Inferior parietal cortex (tissue), 1 donor: ENCODE measurements at regions not wholly inside any gene's neighbourhood (a gene's known extent, or its start where the extent isn't known, plus 50 kb on each side); places are given as distances from the start of the nearest gene placed in this dataset.
A peak's percentile ranks its signal among the peaks of the same experiment; 100 is the strongest.
"Not testable (repeated sequence)": the region's sequence is repeated elsewhere in the genome, so short reads cannot be mapped to it uniquely, and the experiment has no call there.

Experiments
- DNase-seq: peaks from one replicate; pipeline ENCODE4 v3.0.0-alpha.2; 2016; ENCODE audit errors: extremely low spot score

- DNase-seq = no peak
Measured at GRCh38 chr16:64121473-64121872, 1000.4 kb downstream of the CDH11 start.

- DNase-seq = no peak
Measured at GRCh38 chr16:64116151-64116550, 1005.7 kb downstream of the CDH11 start.

GRCh38 chr16:64109241-64109640 is 1012.6 kb downstream of the CDH11 start:
- DNase-seq = no peak

- no peak for DNase-seq
Measured at GRCh38 chr16:64102654-64103053, 1019.2 kb downstream of the CDH11 start.

- no peak for DNase-seq
Measured at GRCh38 chr16:64098451-64098850, 1023.4 kb downstream of the CDH11 start.

- DNase-seq = no peak
Measured at GRCh38 chr16:64096689-64097088, 1025.2 kb downstream of the CDH11 start.

- no peak for DNase-seq
Measured at GRCh38 chr16:64094992-64095634, 1026.8 kb downstream of the CDH11 start.

- no peak for DNase-seq
Measured at GRCh38 chr16:64094181-64094965, 1027.5 kb downstream of the CDH11 start.

GRCh38 chr16:64092271-64092670 is 1029.6 kb downstream of the CDH11 start:
- no peak for DNase-seq

- no peak for DNase-seq
Measured at GRCh38 chr16:64090327-64090726, 1031.5 kb downstream of the CDH11 start.

- DNase-seq = peak; percentile 47
Measured at GRCh38 chr16:64089697-64090096, 1032.2 kb downstream of the CDH11 start.

- no peak for DNase-seq
Measured at GRCh38 chr16:64088838-64089237, 1033.0 kb downstream of the CDH11 start.

GRCh38 chr16:64085296-64085695 is 1036.6 kb downstream of the CDH11 start:
- DNase-seq = no peak

GRCh38 chr16:64084706-64085105 is 1037.2 kb downstream of the CDH11 start:
- no peak for DNase-seq

- no peak for DNase-seq
Measured at GRCh38 chr16:64083428-64084129, 1038.3 kb downstream of the CDH11 start.

GRCh38 chr16:64077242-64077641 is 1044.6 kb downstream of the CDH11 start:
- no peak for DNase-seq

- no peak for DNase-seq
Measured at GRCh38 chr16:64074706-64075105, 1047.2 kb downstream of the CDH11 start.

GRCh38 chr16:64072131-64072730 is 1049.6 kb downstream of the CDH11 start:
- DNase-seq = not testable (repeated sequence)

GRCh38 chr16:64065523-64065922 is 1056.3 kb downstream of the CDH11 start:
- no peak for DNase-seq

- no peak for DNase-seq
Measured at GRCh38 chr16:64061621-64062020, 1060.2 kb downstream of the CDH11 start.

- DNase-seq = no peak
Measured at GRCh38 chr16:64060631-64061030, 1061.2 kb downstream of the CDH11 start.

GRCh38 chr16:64058685-64059084 is 1063.2 kb downstream of the CDH11 start:
- DNase-seq = no peak
